ENCODE measurements at regions not wholly inside any gene's neighbourhood (a gene's known extent, or its start where the extent isn't known, plus 50 kb on each side); places are given as distances from the start of the nearest gene placed in this dataset.
"Not testable (repeated sequence)": the region's sequence is repeated elsewhere in the genome, so short reads cannot be mapped to it uniquely, and the experiment has no call there.

GRCh38 chr9:31443630-31444457 is 940.6 kb upstream of the ACO1 start:
- TF ChIP-seq SMC3 (IDR thresholded peaks at IDR 0.05; ENCODE audit: low read depth, low read length); CEBPB (IDR thresholded peaks at IDR 0.05; ENCODE audit: low read depth, low read length); FOS (IDR thresholded peaks at IDR 0.05; ENCODE audit: low read depth, low read length); CTCF (conservative IDR thresholded peaks at IDR 0.05; ENCODE audit: low read depth, low read length): not testable (repeated sequence)
